H1 (cell line): ENCODE measurements at regions not wholly inside any gene's neighbourhood (a gene's known extent, or its start where the extent isn't known, plus 50 kb on each side); places are given as distances from the start of the nearest gene placed in this dataset.
"Not testable (repeated sequence)": the region's sequence is repeated elsewhere in the genome, so short reads cannot be mapped to it uniquely, and the experiment has no call there.

Source experiments
- CTCF ChIA-PET: fragments of 300-600 bp; sonication (Branson Sonifier 250); formaldehyde crosslinking; loops from one replicate; lab custom pipeline; 2021; ENCODE audit not compliant: partially characterized antibody; lab: Charles Lee
- POLR2A ChIA-PET: fragments of 300-600 bp; sonication (Branson Sonifier 250); formaldehyde crosslinking; loops from one replicate; lab custom pipeline; 2021; ENCODE audit warnings: inconsistent platforms; ENCODE audit not compliant: partially characterized antibody; lab: Charles Lee
- DNase-seq, 2 experiments: peaks; one replicate each; pipeline versions ENCODE4 v3.0.0 to v3.0.0-alpha.2; 2010 to 2022; ENCODE audit warnings: low spot score in 2 of 2, low read depth in 1 of 2, mixed read lengths in 1 of 2
- FAIRE-seq: peaks from 2 replicates; lab custom pipeline; 2011; peaks lifted over from hg19 to GRCh38; lab: Jason Lieb, UNC
- H2AFZ ChIP-seq: 2 replicates; pipeline ENCODE4 v1.8.1; 2012; ENCODE audit warnings: low read length, inconsistent platforms
- H2AK5ac ChIP-seq: 2 replicates; pipeline ENCODE4 v1.6.1; 2013; ENCODE audit warnings: low read depth, low read length
- H2BK120ac ChIP-seq: replicated peaks from 2 replicates; pipeline ENCODE3; 2013; ENCODE audit warnings: low read depth, low read length, inconsistent platforms
- H2BK12ac ChIP-seq: 2 replicates; pipeline ENCODE4 v1.6.1; 2013; ENCODE audit warnings: low read depth, low read length
- H2BK15ac ChIP-seq: 2 replicates; pipeline ENCODE4 v1.6.1; 2013; ENCODE audit warnings: low read length
- H2BK20ac ChIP-seq: 2 replicates; pipeline ENCODE4 v1.6.1; 2013; ENCODE audit warnings: low read length
- H2BK5ac ChIP-seq: 2 replicates; pipeline ENCODE4 v1.6.1; 2013; ENCODE audit warnings: low read depth, low read length
- H3K14ac ChIP-seq: 2 replicates; pipeline ENCODE4 v1.6.1; 2013; ENCODE audit warnings: inconsistent platforms; ENCODE audit not compliant: insufficient read length
- H3K18ac ChIP-seq: 2 replicates; pipeline ENCODE4 v1.6.1; 2013; ENCODE audit warnings: low read length; ENCODE audit errors: extremely low read depth
- H3K23ac ChIP-seq: 2 replicates; pipeline ENCODE4 v1.6.1; 2013; ENCODE audit warnings: inconsistent platforms; ENCODE audit not compliant: insufficient read length
- H3K23me2 ChIP-seq: 2 replicates; pipeline ENCODE4 v1.6.1; 2013; ENCODE audit warnings: low read depth, low read length
- H3K27ac ChIP-seq: 2 replicates; pipeline ENCODE4 v1.6.1; 2011; ENCODE audit warnings: low read depth, low read length, inconsistent platforms
- H3K27me3 ChIP-seq, 4 experiments: replicated peaks in 1 of 4; 1 replicate in 1 of 4; 2 replicates in 3 of 4; pipeline versions ENCODE4 v1.6.1 to v1.8.1; 2011 to 2013; ENCODE audit warnings: low read length in 3 of 4, mild to moderate bottlenecking in 3 of 4, inconsistent platforms in 2 of 4, mixed read lengths in 2 of 4, moderate library complexity in 1 of 4; ENCODE audit not compliant: control insufficient read depth in 3 of 4, insufficient read depth in 3 of 4; ENCODE audit errors: extremely low read depth in 1 of 4
- H3K36me3 ChIP-seq, 4 experiments: 2 replicates each; pipeline versions ENCODE4 v1.6.1 to v1.8.1; 2011 to 2013; ENCODE audit warnings: mild to moderate bottlenecking in 4 of 4, low read length in 3 of 4, moderate library complexity in 2 of 4, control low read depth in 1 of 4, inconsistent platforms in 1 of 4; ENCODE audit not compliant: insufficient read depth in 4 of 4, control insufficient read depth in 2 of 4
- H3K4ac ChIP-seq: replicated peaks from 2 replicates; pipeline ENCODE3; 2013; ENCODE audit warnings: low read length, low read depth, mixed read lengths, inconsistent platforms; ENCODE audit not compliant: insufficient read length
- H3K4me1 ChIP-seq, 4 experiments: replicated peaks in 1 of 4; 1 replicate in 1 of 4; 2 replicates in 3 of 4; pipeline versions ENCODE4 v1.6.1 to v1.8.1; 2011 to 2013; ENCODE audit warnings: low read length in 3 of 4, inconsistent platforms in 2 of 4, mixed read lengths in 1 of 4; ENCODE audit not compliant: insufficient read depth in 4 of 4, control insufficient read depth in 3 of 4
- H3K4me2 ChIP-seq, 2 experiments: 2 replicates each; pipeline versions ENCODE4 v1.6.1 to v1.8.1; 2011 to 2013; ENCODE audit warnings: low read depth in 2 of 2, low read length in 2 of 2, control low read depth in 1 of 2, inconsistent platforms in 1 of 2, mild to moderate bottlenecking in 1 of 2; ENCODE audit not compliant: insufficient read depth in 1 of 2
- H3K4me3 ChIP-seq, 4 experiments: fragments of 200-600, 300-600 bp in 1 of 4; sonication (generic), shearing (Covaris generic), sonication (Bioruptor Twin) in 1 of 4; 2 replicates each; pipeline versions ENCODE4 v1.5.1 to v1.8.1; 2011 to 2016; ENCODE audit warnings: low read length in 4 of 4, low read depth in 3 of 4, control low read depth in 2 of 4, inconsistent platforms in 2 of 4, mild to moderate bottlenecking in 2 of 4, mixed read lengths in 1 of 4, moderate library complexity in 1 of 4; ENCODE audit not compliant: insufficient read depth in 2 of 4; ENCODE audit errors: extremely low read depth in 1 of 4
- H3K56ac ChIP-seq: replicated peaks from 2 replicates; pipeline ENCODE3; 2013; ENCODE audit warnings: low read depth, mild to moderate bottlenecking, mixed read lengths, low read length, inconsistent platforms; ENCODE audit not compliant: insufficient read length
- H3K79me1 ChIP-seq: 2 replicates; pipeline ENCODE4 v1.6.1; 2013; ENCODE audit warnings: low read depth, low read length, control low read depth
- H3K79me2 ChIP-seq, 2 experiments: 2 replicates each; pipeline versions ENCODE4 v1.6.1 to v1.8.1; 2012 to 2013; ENCODE audit warnings: low read length in 2 of 2, mild to moderate bottlenecking in 2 of 2, inconsistent platforms in 1 of 2; ENCODE audit not compliant: insufficient read depth in 2 of 2, control insufficient read depth in 1 of 2
- H3K9ac ChIP-seq, 4 experiments: replicated peaks in 1 of 4; 1 replicate in 1 of 4; 2 replicates in 3 of 4; pipeline versions ENCODE4 v1.6.1 to v1.8.1; 2011 to 2013; ENCODE audit warnings: low read depth in 3 of 4, low read length in 3 of 4, control low read depth in 2 of 4, mild to moderate bottlenecking in 2 of 4, moderate library complexity in 2 of 4, inconsistent platforms in 1 of 4; ENCODE audit errors: extremely low read depth in 1 of 4
- H3K9me3 ChIP-seq, 2 experiments: 2 replicates each; pipeline versions ENCODE4 v1.6.1 to v1.8.1; 2012 to 2013; ENCODE audit warnings: mild to moderate bottlenecking in 2 of 2, moderate library complexity in 2 of 2, control low read depth in 1 of 2, inconsistent platforms in 1 of 2, low read depth in 1 of 2, low read length in 1 of 2, mixed read lengths in 1 of 2; ENCODE audit not compliant: insufficient read depth in 2 of 2
- H4K20me1 ChIP-seq, 2 experiments: replicated peaks in 1 of 2; 2 replicates each; pipeline versions ENCODE3 to v1.8.1; 2011 to 2013; ENCODE audit warnings: inconsistent platforms in 2 of 2, low read length in 2 of 2, mild to moderate bottlenecking in 1 of 2; ENCODE audit not compliant: insufficient read depth in 2 of 2, control insufficient read depth in 1 of 2
- H4K5ac ChIP-seq: 2 replicates; pipeline ENCODE4 v1.6.1; 2013; ENCODE audit warnings: low read length, low read depth, mixed read lengths, inconsistent platforms; ENCODE audit not compliant: insufficient read length
- H4K8ac ChIP-seq: 2 replicates; pipeline ENCODE4 v1.8.0; 2013; ENCODE audit warnings: mild to moderate bottlenecking, moderate library complexity, low read length, inconsistent platforms; ENCODE audit not compliant: insufficient read depth; ENCODE audit errors: extremely low read depth
- H4K91ac ChIP-seq: replicated peaks from 2 replicates; pipeline ENCODE3; 2013; ENCODE audit warnings: low read length, mixed read lengths, inconsistent platforms; ENCODE audit not compliant: insufficient read length
- WGBS, 2 experiments: shearing (Covaris generic) in 1 of 2; methylation state at CpG; one replicate each; pipeline versions ENCODE4 v1.1.6 to v1.1.7; 2013 to 2015; ENCODE audit warnings: low lambda C conversion rate in 2 of 2, mixed read lengths in 2 of 2, inconsistent platforms in 1 of 2, low coverage in 1 of 2, missing lambda C conversion rate in 1 of 2; ENCODE audit not compliant: insufficient replicate concordance in 2 of 2, insufficient coverage in 1 of 2, insufficient read length in 1 of 2; ENCODE audit errors: extremely low coverage in 1 of 2, missing lambda C conversion rate in 1 of 2; 5-methylcytosine and 5-hydroxymethylcytosine counted together

GRCh38 chr2:16905325-16905724 lies 239.7 kb upstream of the CYRIA start:
- H2BK20ac ChIP-seq, FAIRE-seq, H3K36me3 ChIP-seq, H3K27ac ChIP-seq, H3K4me3 ChIP-seq, H2BK15ac ChIP-seq, H3K79me1 ChIP-seq, H3K23me2 ChIP-seq, H3K27me3 ChIP-seq, H2AK5ac ChIP-seq, H3K18ac ChIP-seq, H2BK5ac ChIP-seq, H4K20me1 ChIP-seq, H2BK12ac ChIP-seq, POLR2A ChIA-PET, H3K4me2 ChIP-seq, H3K9ac ChIP-seq, H3K56ac ChIP-seq, H2BK120ac ChIP-seq, H3K9me3 ChIP-seq, DNase-seq, H3K79me2 ChIP-seq, H3K4me1 ChIP-seq, H3K23ac ChIP-seq, H3K14ac ChIP-seq, H4K5ac ChIP-seq, H3K4ac ChIP-seq, H4K91ac ChIP-seq, H2AFZ ChIP-seq, H4K8ac ChIP-seq: not testable (repeated sequence)
- WGBS, 2 experiments, result 85% methylated on average over 4 of the region's 5 CpGs; no CpG with 5 or more reads in 1 of the 2 experiments
- CTCF ChIA-PET, result interaction anchor here (1.4 to 2.9 kb wide), 2 partner anchors 133 to 404 kb away, joined by 4 to 11 read pairs; no protein-coding TSS in a partner anchor
